A549 (cell line): ENCODE measurements at regions not wholly inside any gene's neighbourhood (a gene's known extent, or its start where the extent isn't known, plus 50 kb on each side); places are given as distances from the start of the nearest gene placed in this dataset.

Experiments
- ATAC-seq, 2 experiments: fragments of 200-7000 bp in 1 of 2; fragments of >200 bp in 1 of 2; cut with Nextera tagmentation in 1 of 2; cut with Tn5 transposase in 1 of 2; 3 replicates each; pipeline versions ENCODE4 v1.8.0 to v1.9.1; 2018 to 2020; ENCODE audit warnings: mild to moderate bottlenecking in 1 of 2, moderate library complexity in 1 of 2
- CTCF ChIA-PET: fragments of 300-600 bp; sonication (Branson Sonifier 250); formaldehyde crosslinking; extraction: SDS; loops from one replicate; lab custom pipeline; 2021; ENCODE audit warnings: antibody characterized with exemption, inconsistent platforms; lab: Yijun Ruan, JAX
- POLR2A ChIA-PET: fragments of 350-600 bp; formaldehyde crosslinking; extraction: SDS; loops from one replicate; lab custom pipeline; 2021; ENCODE audit warnings: antibody characterized with exemption, inconsistent platforms; lab: Yijun Ruan, JAX
- DNase-seq, 2 experiments: peaks; one replicate each; pipeline versions ENCODE4 v3.0.0 to v3.0.0-alpha.2; 2011 to 2016; ENCODE audit warnings: low read depth in 1 of 2, low spot score in 1 of 2
- FAIRE-seq: peaks from 2 replicates; lab custom pipeline; 2011; peaks lifted over from hg19 to GRCh38; lab: Jason Lieb, UNC
- H3K27ac ChIP-seq, 2 experiments: fragments of >200 bp; sonication (Bioruptor Twin); formaldehyde crosslinking; 3 replicates each; pipeline ENCODE4 v1.5.1; 2016 to 2017
- H3K4me1 ChIP-seq: fragments of >200 bp; sonication (Bioruptor Twin); formaldehyde crosslinking; 3 replicates; pipeline ENCODE4 v1.6.1; 2016
- H3K4me2 ChIP-seq: fragments of >200 bp; sonication (Bioruptor Twin); formaldehyde crosslinking; 3 replicates; pipeline ENCODE4 v1.6.1; 2016
- H3K4me3 ChIP-seq: fragments of >200 bp; sonication (Bioruptor Twin); formaldehyde crosslinking; 3 replicates; pipeline ENCODE4 v1.5.1; 2016
- H3K9me3 ChIP-seq: fragments of >200 bp; sonication (Bioruptor Twin); formaldehyde crosslinking; 3 replicates; pipeline ENCODE4 v1.6.1; 2016
- BCL3 ChIP-seq: fragments of >200 bp; sonication (Bioruptor Twin); formaldehyde crosslinking; IDR thresholded peaks from 3 replicates; pipeline ENCODE4 v1.6.1; 2016
- CBX8 ChIP-seq: fragments of 200-600 bp; sonication (generic); IDR thresholded peaks from 2 replicates; pipeline ENCODE4 v1.6.1; 2016
- E2F6 ChIP-seq: IDR thresholded peaks from 2 replicates; pipeline ENCODE4 v1.6.1; 2012; ENCODE audit warnings: low read depth, borderline replicate concordance
- EHMT2 ChIP-seq: fragments of 200-600 bp; sonication (generic); IDR thresholded peaks from 2 replicates; pipeline ENCODE4 v1.6.1; 2016; ENCODE audit warnings: antibody characterized with exemption, low read depth, mild to moderate bottlenecking, moderate library complexity
- ELK1 ChIP-seq: fragments of 150-350 bp; IDR thresholded peaks from 2 replicates; pipeline ENCODE4 v1.6.1; 2014; ENCODE audit warnings: low read depth, mild to moderate bottlenecking, low read length
- EP300 ChIP-seq, 2 experiments: fragments of >200 bp; sonication (Bioruptor Twin); formaldehyde crosslinking; IDR thresholded peaks; 2 replicates in 1 of 2; 3 replicates in 1 of 2; pipeline ENCODE4 v1.6.1; 2016 to 2017
- FOSB ChIP-seq: fragments of 250-450 bp; sonication (Bioruptor Pico); IDR thresholded peaks from 2 replicates; pipeline ENCODE4 v1.5.0; 2020; ENCODE audit warnings: mild to moderate bottlenecking, moderate library complexity
- GATA3 ChIP-seq: IDR thresholded peaks from 2 replicates; pipeline ENCODE4 v1.6.1; 2012; ENCODE audit warnings: borderline replicate concordance
- HOXA7 ChIP-seq: fragments of 250-450 bp; sonication (Bioruptor Pico); IDR thresholded peaks from 2 replicates; pipeline ENCODE4 v1.5.0; 2020; ENCODE audit warnings: mild to moderate bottlenecking, moderate library complexity
- HOXB13 ChIP-seq: fragments of 250-450 bp; sonication (Bioruptor Pico); IDR thresholded peaks from 2 replicates; pipeline ENCODE4 v1.5.0; 2020; ENCODE audit warnings: low read depth, mild to moderate bottlenecking, moderate library complexity
- JUN ChIP-seq, 2 experiments: fragments of >200 bp; sonication (Bioruptor Twin); formaldehyde crosslinking; IDR thresholded peaks; 2 replicates in 1 of 2; 3 replicates in 1 of 2; pipeline ENCODE4 v1.6.1; 2016 to 2017
- KDM1A ChIP-seq: fragments of 200-600 bp; sonication (generic); IDR thresholded peaks from 2 replicates; pipeline ENCODE4 v1.6.1; 2016; ENCODE audit warnings: low read depth, mild to moderate bottlenecking
- KDM5A ChIP-seq: fragments of 200-600 bp; sonication (generic); IDR thresholded peaks from 2 replicates; pipeline ENCODE4 v1.6.1; 2016; ENCODE audit warnings: antibody characterized with exemption, mild to moderate bottlenecking
- MAZ ChIP-seq: fragments of 150-350 bp; IDR thresholded peaks from 2 replicates; pipeline ENCODE4 v1.6.1; 2014; ENCODE audit warnings: antibody characterized with exemption, low read depth, low read length, borderline replicate concordance
- NFE2L2 ChIP-seq: fragments of 150-350 bp; conservative IDR thresholded peaks from 2 replicates; pipeline ENCODE4 v1.6.1; 2014; ENCODE audit warnings: low read length
- NR3C1 ChIP-seq: fragments of >200 bp; sonication (Bioruptor Twin); formaldehyde crosslinking; IDR thresholded peaks from 3 replicates; pipeline ENCODE4 v1.6.1; 2017
- PBX3 ChIP-seq: IDR thresholded peaks from 2 replicates; pipeline ENCODE4 v1.6.1; 2012
- POLR2AphosphoS2 ChIP-seq: conservative IDR thresholded peaks from 2 replicates; pipeline ENCODE4 v1.6.1; 2012; ENCODE audit warnings: low read length, improper control_type of control experiment, inconsistent platforms
- RAD21 ChIP-seq, 2 experiments: fragments of >200 bp in 1 of 2; sonication (Bioruptor Twin) in 1 of 2; formaldehyde crosslinking in 1 of 2; IDR thresholded peaks in 1 of 2; conservative IDR thresholded peaks in 1 of 2; 2 replicates in 1 of 2; 3 replicates in 1 of 2; pipeline ENCODE4 v1.6.1; 2012 to 2018; ENCODE audit warnings: inconsistent platforms in 1 of 2
- RARB ChIP-seq: fragments of 250-450 bp; sonication (Bioruptor Pico); IDR thresholded peaks from 2 replicates; pipeline ENCODE4 v1.8.0; 2021; ENCODE audit warnings: mild to moderate bottlenecking, moderate library complexity
- RNF2 ChIP-seq: fragments of 200-600 bp; sonication (generic); IDR thresholded peaks from 2 replicates; pipeline ENCODE4 v1.6.1; 2016; ENCODE audit warnings: low read depth, mild to moderate bottlenecking, antibody characterized with exemption, moderate library complexity, borderline replicate concordance
- SMC3 ChIP-seq: fragments of >200 bp; sonication (Bioruptor Twin); formaldehyde crosslinking; IDR thresholded peaks from 3 replicates; pipeline ENCODE4 v1.6.1; 2018; ENCODE audit warnings: inconsistent platforms
- SREBF2 ChIP-seq: fragments of 450-650 bp; IDR thresholded peaks from 2 replicates; pipeline ENCODE4 v1.6.1; 2014; ENCODE audit warnings: mild to moderate bottlenecking, moderate library complexity
- TP53 ChIP-seq: fragments of 250-450 bp; sonication (Bioruptor Pico); IDR thresholded peaks from 2 replicates; pipeline ENCODE4 v1.5.0; 2021; ENCODE audit warnings: mild to moderate bottlenecking, moderate library complexity
- USF2 ChIP-seq: fragments of 450-650 bp; IDR thresholded peaks from 2 replicates; pipeline ENCODE4 v1.6.1; 2014; ENCODE audit warnings: antibody characterized with exemption
- ZC3H11A ChIP-seq: fragments of 450-650 bp; IDR thresholded peaks from 2 replicates; pipeline ENCODE4 v1.6.1; 2014; ENCODE audit warnings: antibody characterized with exemption, mild to moderate bottlenecking
- WGBS: methylation state at CpG from one replicate; pipeline ENCODE4 v1.1.6; 2017; ENCODE audit errors: missing lambda C conversion rate; 5-methylcytosine and 5-hydroxymethylcytosine counted together

GRCh38 chr2:238994876-238995275 is 147.0 kb downstream of the TWIST2 start:
- TF ChIP-seq NFE2L2: no peak
- TF ChIP-seq CBX8: no peak
- no peak for TF ChIP-seq RNF2
- TF ChIP-seq KDM1A: no peak
- TF ChIP-seq PBX3: no peak
- no peak for TF ChIP-seq JUN (IDR thresholded peaks at IDR 0.05)
- TF ChIP-seq FOSB (CRISPR knock-in tag): no peak
- TF ChIP-seq USF2: no peak
- TF ChIP-seq RARB (CRISPR knock-in tag): no peak
- no peak for TF ChIP-seq BCL3
- no peak for TF ChIP-seq SMC3
- POLR2A ChIA-PET: no interaction called here
- H3K4me3 ChIP-seq: no peak overlapping the region
- 33% methylated on average over 3 of the region's 3 CpGs for WGBS
- H3K9me3 ChIP-seq: peaks cover 22% of the 10 kb centered on the region
- H3K4me2 ChIP-seq: no peak overlapping the region
- no peak overlapping the region for H3K27ac ChIP-seq
- H3K4me1 ChIP-seq: no peaks in the 10 kb centered on the region
- CTCF ChIA-PET: interaction anchor here (0.6 kb wide), 1 partner anchor 20 kb away, joined by 3 read pairs; no protein-coding TSS in a partner anchor
- DNase-seq: no peak
- no peak for ATAC-seq
- no peak for FAIRE-seq

GRCh38 chr2:238995634-238996033 is 147.7 kb downstream of the TWIST2 start:
- WGBS: 29% methylated on average over 1 of the region's 1 CpG
- H3K4me1 ChIP-seq: no peaks in the 10 kb centered on the region

More at GRCh38 chr2:238995634-238996033, 147.7 kb downstream of the TWIST2 start:
- DNase-seq (no peak), ATAC-seq (no peak), FAIRE-seq (no peak)
- Histone ChIP-seq H3K4me2 (no peak overlapping the region), H3K4me3 (no peak overlapping the region), H3K27ac (no peak overlapping the region), H3K9me3 (peaks cover 22% of the 10 kb centered on the region)
- ChIA-PET CTCF (no interaction called here), POLR2A (no interaction called here)
- TF ChIP-seq EHMT2 (no peak), KDM5A (no peak), ELK1 (no peak), CBX8 (no peak), SREBF2 (no peak), NFE2L2 (no peak), E2F6 (no peak), RAD21 (conservative IDR thresholded peaks at IDR 0.05 in 1 of 2, IDR thresholded peaks at IDR 0.05 in 1 of 2) (no peak), ZC3H11A (no peak), HOXB13 (no peak), GATA3 (no peak), USF2 (no peak), JUN (IDR thresholded peaks at IDR 0.05) (no peak), TP53 (no peak), EP300 (IDR thresholded peaks at IDR 0.05) (no peak), NR3C1 (no peak), HOXA7 (CRISPR knock-in tag) (no peak), MAZ (no peak), POLR2AphosphoS2 (no peak)
